HG03039 (cell line): ENCODE measurements at regions not wholly inside any gene's neighbourhood (a gene's known extent, or its start where the extent isn't known, plus 50 kb on each side); places are given as distances from the start of the nearest gene placed in this dataset.

Experiments
- ATAC-seq: cut with Tn5 transposase; IDR thresholded peaks from one replicate; pipeline ENCODE4 v1.9.1; 2021; ENCODE audit warnings: mild to moderate bottlenecking, moderate library complexity; ENCODE audit not compliant: unreplicated experiment

DNA sequence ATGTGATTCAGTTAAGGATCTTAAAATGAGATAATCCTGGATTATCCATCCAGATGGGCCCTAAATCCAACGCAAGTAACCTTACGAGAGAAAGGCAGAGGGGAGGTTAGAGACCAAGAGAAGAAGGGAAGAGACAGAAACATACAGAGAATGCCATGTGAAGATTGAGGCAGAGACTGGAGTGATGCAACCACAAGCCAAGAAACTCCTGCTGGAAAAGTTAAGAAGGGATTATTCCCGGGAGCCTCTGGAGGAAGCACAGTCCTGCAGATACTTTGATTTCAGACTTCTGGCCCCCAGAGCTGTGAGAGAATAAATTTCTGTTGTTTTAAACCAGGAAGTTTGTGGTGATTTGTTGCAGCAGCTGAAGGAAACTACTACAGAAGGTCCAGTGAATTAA is 992.7 kb downstream of the BCL11A start:
- ATAC-seq = no peak

GRCh38 chr2:59540864-59541263 is 1012.6 kb downstream of the BCL11A start:
- ATAC-seq = no peak

DNA sequence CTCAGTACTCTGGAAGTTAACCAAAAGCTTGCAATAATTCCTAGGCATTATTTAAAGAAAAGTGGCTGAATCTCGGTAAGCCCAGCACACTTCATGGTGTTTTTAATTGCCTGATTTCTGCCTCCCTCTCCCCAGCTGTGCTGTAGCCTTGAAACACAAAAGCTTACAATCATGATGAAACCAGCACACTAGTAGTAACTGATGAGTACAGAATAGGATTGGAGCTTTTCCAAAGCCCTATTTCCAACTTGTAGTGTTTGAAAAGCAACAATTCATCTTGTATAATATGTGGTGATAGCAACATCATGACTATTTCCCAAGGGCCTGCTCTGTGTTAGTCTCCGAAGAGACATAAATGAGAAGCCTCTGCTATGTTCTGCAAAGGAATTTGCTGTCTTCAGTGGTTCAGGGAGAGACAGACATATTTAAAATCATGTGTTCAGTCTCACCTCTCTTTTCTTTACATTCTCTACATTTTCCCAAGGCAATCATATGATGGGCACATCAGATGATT is 1015.0 kb downstream of the BCL11A start:
- ATAC-seq = no peak

- ATAC-seq = no peak
Observed at GRCh38 chr2:59532808-59533207, 1020.6 kb downstream of the BCL11A start.

- no peak for ATAC-seq
Observed at GRCh38 chr2:59530258-59530657, 1023.2 kb downstream of the BCL11A start.

GRCh38 chr2:59529726-59530125 is 1023.7 kb downstream of the BCL11A start:
- no peak for ATAC-seq

DNA sequence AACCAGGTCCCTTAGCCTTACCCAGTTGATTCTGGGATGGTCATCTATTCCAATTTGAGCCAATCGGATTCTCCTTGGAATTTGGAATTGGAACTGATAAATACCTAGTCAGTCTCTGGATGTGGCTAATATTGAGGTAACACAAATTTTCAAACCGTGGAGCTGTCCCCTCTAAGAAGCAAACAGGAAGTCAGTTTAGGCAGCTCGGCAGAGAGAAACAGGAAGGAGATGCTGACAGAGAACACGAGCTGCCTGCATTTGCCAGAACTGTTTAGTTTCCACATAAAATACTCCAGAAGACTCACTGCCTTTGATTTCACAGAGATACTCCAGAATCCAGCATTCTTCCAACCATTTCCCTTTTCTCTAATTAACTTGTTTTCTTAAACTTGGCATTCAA is 1024.9 kb downstream of the BCL11A start:
- ATAC-seq = no peak

GRCh38 chr2:59502981-59503380 is 1050.5 kb downstream of the BCL11A start:
- no peak for ATAC-seq

GRCh38 chr2:59490994-59491393 is 1062.5 kb downstream of the BCL11A start:
- no peak for ATAC-seq

DNA sequence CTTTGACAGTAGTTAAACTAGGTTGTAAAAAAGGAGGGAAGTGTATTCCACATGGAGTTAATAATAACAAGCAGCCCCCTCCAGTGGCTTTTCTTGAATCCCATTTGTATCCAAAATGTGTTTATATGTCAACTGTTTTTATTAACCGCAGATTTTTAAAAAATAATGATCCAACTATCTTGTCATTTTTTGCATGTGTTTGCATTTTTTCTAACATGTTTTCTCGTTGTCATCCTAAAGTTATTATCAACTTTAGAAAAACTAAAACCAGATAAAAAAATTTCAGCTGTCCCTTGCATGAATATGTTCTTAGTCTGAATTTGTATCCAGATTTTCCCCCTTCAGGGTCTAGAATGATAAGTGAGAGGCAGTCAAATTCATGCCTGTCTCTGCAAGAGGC is 1063.3 kb downstream of the BCL11A start:
- ATAC-seq = no peak

DNA sequence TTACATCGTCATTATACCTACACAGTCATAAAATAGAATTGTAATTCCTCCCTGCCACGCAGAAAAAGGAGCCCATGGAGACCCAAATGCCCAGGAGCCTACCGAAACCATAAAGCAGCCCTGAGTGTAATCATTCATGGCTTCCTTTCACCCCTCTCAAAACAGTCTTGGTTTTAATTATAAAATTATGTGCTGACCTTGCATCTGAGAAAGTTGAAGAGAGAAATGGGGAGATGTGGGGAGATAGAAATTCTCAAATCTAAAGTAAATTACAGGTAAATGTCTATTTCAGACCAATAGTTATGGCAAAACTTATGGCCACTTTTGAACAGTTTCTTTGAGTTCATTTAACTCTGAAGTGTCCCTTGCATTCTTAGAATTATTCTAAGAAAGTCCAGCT is 1068.8 kb downstream of the BCL11A start:
- ATAC-seq = no peak

GRCh38 chr2:59463426-59463825 is 1090.0 kb downstream of the BCL11A start:
- ATAC-seq = no peak

- ATAC-seq = no peak
Observed at GRCh38 chr2:59462422-59463197, 1090.8 kb downstream of the BCL11A start.

GRCh38 chr2:59461127-59461526 is 1092.3 kb downstream of the BCL11A start:
- ATAC-seq = no peak

DNA sequence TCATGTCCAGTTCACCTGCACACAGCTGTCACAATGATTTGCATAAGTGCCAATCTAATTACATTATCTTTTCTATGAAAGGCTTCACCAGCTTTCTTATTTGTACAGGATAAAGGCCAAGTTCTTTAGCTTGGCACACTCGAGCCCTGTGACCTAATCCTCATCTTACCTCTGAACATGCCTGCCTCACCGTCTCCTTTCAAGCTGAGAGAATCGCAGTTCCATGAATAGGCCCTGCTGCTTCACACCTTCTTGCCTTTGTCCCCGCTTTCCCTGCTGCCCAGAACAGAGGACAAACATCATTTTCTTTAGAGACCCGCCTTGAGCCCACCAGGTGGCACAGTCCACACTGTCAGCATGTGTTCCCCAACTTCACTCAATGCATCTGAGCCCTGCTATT is 1094.7 kb downstream of the BCL11A start:
- ATAC-seq = no peak

DNA sequence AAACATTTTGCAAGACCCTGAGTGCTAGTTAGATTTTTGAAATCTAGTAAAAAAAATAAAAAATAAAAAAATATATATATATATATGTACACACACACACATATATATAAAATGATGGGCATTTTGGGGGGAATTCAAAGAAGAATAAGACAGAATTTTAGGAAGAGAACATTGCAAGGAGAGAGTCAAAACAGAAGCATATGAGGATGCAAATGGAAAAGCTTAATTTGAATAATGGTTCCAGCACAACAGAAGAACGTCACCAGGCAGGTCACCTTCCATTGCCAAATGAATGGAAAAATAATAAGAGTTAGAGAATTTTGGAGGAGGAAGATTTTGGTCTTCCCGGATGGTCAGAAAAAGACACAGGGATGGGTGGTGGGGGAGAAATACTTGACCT is 1097.2 kb downstream of the BCL11A start:
- ATAC-seq = no peak

DNA sequence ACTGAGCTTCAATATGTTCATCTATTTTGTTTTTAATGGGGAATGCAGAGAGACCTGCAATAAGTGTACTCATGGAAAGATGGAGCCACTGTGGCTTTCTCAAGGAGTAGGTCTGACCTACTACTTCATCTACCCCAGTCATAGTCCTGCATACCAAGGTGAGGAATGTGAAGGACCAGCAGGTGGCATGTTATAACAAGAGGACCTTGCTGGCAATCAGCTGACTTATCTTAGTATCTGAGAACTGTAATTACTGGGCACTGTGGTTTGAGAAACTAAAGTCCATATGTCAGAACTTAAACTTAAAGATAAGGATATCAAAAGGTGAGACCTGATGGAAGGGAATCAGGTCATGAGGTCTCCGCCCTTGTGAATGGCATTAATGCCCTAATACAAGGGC is 1104.2 kb downstream of the BCL11A start:
- ATAC-seq = no peak

DNA sequence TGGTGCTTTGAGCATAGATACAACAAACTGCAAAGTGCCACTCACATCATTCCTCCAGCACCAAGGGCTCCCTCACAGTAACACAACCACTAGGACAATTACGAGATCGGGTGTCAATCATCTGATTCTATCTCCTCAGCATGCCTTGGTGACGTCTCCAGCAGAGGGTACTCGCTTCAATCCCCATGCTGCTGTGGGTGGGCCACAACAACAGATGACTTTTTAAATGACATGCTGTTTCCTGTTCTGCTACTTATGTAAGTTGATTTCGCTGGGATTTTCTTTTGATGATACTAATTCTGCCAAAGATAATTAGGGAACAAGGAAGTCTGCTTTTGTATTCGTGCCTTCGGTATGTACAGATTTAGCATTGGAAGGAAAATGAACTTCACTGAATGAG is 1113.0 kb downstream of the BCL11A start:
- ATAC-seq = no peak

GRCh38 chr2:59435635-59436034 is 1117.8 kb downstream of the BCL11A start:
- ATAC-seq = no peak

- no peak for ATAC-seq
Observed at GRCh38 chr2:59428940-59429339, 1124.5 kb downstream of the BCL11A start.

DNA sequence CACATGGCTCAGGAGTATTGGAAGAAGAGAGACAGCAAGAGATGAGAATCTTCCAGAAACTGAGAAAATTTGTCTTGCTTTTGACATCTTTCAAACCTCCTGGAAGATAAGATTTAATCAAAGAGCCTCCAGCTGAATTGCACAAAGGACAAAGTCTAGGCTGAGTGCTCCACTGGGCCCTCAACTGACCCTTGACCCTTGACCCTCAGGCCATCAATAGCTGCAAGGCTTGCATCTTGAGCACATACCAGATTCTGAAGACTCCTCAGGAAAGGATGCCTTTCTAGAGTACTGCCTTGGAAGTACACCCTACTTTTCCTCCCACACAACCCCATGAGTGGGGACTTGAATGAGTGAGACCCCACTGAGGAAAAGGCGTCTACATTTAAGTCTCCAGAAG is 1125.5 kb downstream of the BCL11A start:
- no peak for ATAC-seq

DNA sequence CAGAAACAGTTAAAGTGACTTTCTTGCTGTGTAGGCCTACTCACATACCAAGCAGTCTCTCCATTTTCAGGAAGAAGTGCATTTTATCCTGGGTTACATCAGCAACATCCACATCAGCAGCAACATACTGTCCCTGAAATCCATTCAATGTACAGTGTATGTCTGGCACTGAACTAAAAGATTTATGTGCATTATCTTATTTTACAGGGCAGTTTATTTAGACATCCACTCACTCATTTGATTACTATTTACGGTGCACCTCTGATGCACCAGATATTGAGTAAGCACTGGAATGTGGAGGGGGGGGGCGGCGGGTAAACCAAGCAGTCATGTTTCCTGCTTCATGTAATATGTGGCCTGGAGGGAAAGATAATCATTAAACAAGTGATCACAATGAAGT is 1128.2 kb downstream of the BCL11A start:
- ATAC-seq = no peak
